Stomach (tissue), 8 donors: ENCODE measurements at regions not wholly inside any gene's neighbourhood (a gene's known extent, or its start where the extent isn't known, plus 50 kb on each side); places are given as distances from the start of the nearest gene placed in this dataset.

Source experiments
- DNase-seq, 2 donors: peaks; one replicate each; pipeline versions ENCODE4 v3.0.0 to v3.0.0-alpha.2; 2013 to 2019
- H3K27ac ChIP-seq, 5 donors: fragments of 200-600 bp in 4 of 5; sonication (generic) in 4 of 5; one replicate each; pipeline ENCODE4 v1.5.1; 2013 to 2019; ENCODE audit warnings: mild to moderate bottlenecking in 1 of 5, moderate library complexity in 1 of 5
- H3K27me3 ChIP-seq, 3 donors: fragments of 200-600 bp; sonication (generic); one replicate each; pipeline ENCODE4 v1.5.1; 2017 to 2019; ENCODE audit warnings: mixed run types in 1 of 3
- H3K36me3 ChIP-seq, 4 donors: fragments of 200-600 bp; sonication (generic); 1 replicate in 3 of 4; 2 replicates in 1 of 4; pipeline ENCODE4 v1.5.1; 2016 to 2019
- H3K4me1 ChIP-seq, 4 donors: fragments of 200-600 bp; sonication (generic); one replicate each; pipeline ENCODE4 v1.5.1; 2016 to 2019
- H3K4me3 ChIP-seq, 4 donors: fragments of 200-600 bp; sonication (generic) in 3 of 4; one replicate each; pipeline ENCODE4 v1.5.1; 2016 to 2019; ENCODE audit warnings: mild to moderate bottlenecking in 1 of 4
- H3K9me3 ChIP-seq, 4 donors: fragments of 200-600 bp; sonication (generic); one replicate each; pipeline ENCODE4 v1.5.1; 2016 to 2019
- EP300 ChIP-seq: sonication (generic); formaldehyde crosslinking; IDR thresholded peaks from one replicate; pipeline ENCODE4 v1.6.1; 2017; ENCODE audit warnings: antibody characterized with exemption
- POLR2A ChIP-seq, 4 donors: fragments of 450-650 bp; IDR thresholded peaks; one replicate each; pipeline ENCODE4 v1.6.1; 2016; ENCODE audit warnings: antibody characterized with exemption in 4 of 4, control low read depth in 2 of 4, mild to moderate bottlenecking in 1 of 4, moderate library complexity in 1 of 4
- POLR2AphosphoS5 ChIP-seq, 3 donors: sonication (generic); formaldehyde crosslinking; IDR thresholded peaks; one replicate each; pipeline ENCODE4 v1.6.1; 2016; ENCODE audit warnings: antibody characterized with exemption in 3 of 3
- WGBS, 5 donors: extraction: QIAGEN DNeasy Blood & Tissue Kit in 3 of 5; methylation state at CpG; one replicate each; pipeline versions ENCODE4 v1.1.5 to v1.1.7; 2013 to 2018; 5-methylcytosine and 5-hydroxymethylcytosine counted together
- intact Hi-C: fragments of 100-400 bp; cut with DNase I; formaldehyde crosslinking; loops from one replicate; pipeline ENCODE4 v1.15.1; 2023; ENCODE audit warnings: low total_unique reads
- TF ChIP-seq, protein P1 (sequence below), 7 experiments: fragments of 450-650 bp in 4 of 7; fragments of 200-600 bp in 3 of 7; sonication (generic) in 3 of 7; IDR thresholded peaks; one replicate each; pipeline ENCODE4 v1.5.1; 2016 to 2019; ENCODE audit warnings: antibody characterized with exemption in 7 of 7, control low read depth in 2 of 7, mild to moderate bottlenecking in 1 of 7
- donor health status: healthy with polysubstance abuse.
- donor health status: Bipolar disorder and iron deficiency.
- donor health status: healthy.

DNA sequence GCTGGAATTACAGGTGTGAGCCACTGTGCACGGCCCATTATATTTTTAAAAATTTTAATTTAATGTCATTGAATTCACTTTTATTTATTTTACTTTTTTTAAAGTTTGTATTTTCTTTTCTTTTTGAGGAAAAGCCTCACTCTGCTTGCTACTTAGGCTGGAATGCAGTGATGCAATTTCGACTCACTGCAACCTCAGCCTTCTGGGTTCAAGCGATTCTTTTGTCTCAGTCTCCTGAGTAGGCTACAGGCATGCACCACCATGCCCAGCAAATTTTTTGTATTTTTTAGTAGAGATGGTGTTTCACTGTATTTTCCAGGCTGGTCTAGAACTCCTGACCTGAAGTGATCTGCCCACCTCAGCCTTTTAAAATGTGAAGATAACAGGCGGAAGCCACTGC lies 277.5 kb upstream of the HSFY2 start:
- Histone ChIP-seq H3K4me3 (no peak overlapping the region), H3K4me1 (no peaks in the 10 kb centered on the region), H3K9me3 (no peaks in the 10 kb centered on the region), H3K36me3 (no peaks in the 10 kb centered on the region), H3K27ac (no peak overlapping the region), H3K27me3 (no peaks in the 10 kb centered on the region)
- DNase-seq: no peak
- WGBS, 5 donors: 86 to 98% (median 91%) methylated on average over 4 of the region's 4 CpGs; no CpG with 5 or more reads in 2 of the 5 donors
- TF ChIP-seq POLR2A (IDR thresholded peaks at IDR 0.05): no peak
- TF ChIP-seq, protein P1, sequence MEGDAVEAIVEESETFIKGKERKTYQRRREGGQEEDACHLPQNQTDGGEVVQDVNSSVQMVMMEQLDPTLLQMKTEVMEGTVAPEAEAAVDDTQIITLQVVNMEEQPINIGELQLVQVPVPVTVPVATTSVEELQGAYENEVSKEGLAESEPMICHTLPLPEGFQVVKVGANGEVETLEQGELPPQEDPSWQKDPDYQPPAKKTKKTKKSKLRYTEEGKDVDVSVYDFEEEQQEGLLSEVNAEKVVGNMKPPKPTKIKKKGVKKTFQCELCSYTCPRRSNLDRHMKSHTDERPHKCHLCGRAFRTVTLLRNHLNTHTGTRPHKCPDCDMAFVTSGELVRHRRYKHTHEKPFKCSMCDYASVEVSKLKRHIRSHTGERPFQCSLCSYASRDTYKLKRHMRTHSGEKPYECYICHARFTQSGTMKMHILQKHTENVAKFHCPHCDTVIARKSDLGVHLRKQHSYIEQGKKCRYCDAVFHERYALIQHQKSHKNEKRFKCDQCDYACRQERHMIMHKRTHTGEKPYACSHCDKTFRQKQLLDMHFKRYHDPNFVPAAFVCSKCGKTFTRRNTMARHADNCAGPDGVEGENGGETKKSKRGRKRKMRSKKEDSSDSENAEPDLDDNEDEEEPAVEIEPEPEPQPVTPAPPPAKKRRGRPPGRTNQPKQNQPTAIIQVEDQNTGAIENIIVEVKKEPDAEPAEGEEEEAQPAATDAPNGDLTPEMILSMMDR (IDR thresholded peaks at IDR 0.05): no peak
- no peak for TF ChIP-seq EP300
- TF ChIP-seq POLR2AphosphoS5 (IDR thresholded peaks at IDR 0.05): no peak
- intact Hi-C loops: no loop called here

DNA sequence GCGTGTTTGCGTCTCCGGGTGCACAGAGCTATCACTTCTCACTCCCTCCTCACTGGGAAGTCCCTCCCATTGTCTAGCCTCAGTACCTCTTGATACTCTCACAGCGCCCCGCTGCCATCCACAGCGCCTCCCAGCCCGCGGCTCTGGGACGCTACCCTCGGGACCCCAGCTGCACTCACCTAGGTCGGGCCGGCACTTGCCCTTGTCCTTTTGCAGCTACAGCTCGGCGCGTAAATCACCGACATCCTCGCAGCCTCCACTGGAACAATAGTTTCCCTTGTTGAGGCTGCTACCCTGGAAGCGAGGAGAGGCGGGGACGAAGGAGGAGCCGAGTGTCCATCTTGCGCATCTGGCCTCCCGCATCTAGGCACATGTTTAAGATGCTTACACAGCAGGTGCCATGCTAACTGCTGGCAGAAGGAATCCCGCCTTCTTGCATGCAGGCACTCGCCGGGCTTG lies 269.5 kb upstream of the HSFY2 start:
- Histone ChIP-seq H3K36me3 (peaks cover 0 to 14% (median 0%) of the 10 kb centered on the region in 4 donors), H3K4me3 (no peak overlapping the region), H3K27ac (no peak overlapping the region), H3K4me1 (no peaks in the 10 kb centered on the region), H3K9me3 (no peaks in the 10 kb centered on the region), H3K27me3 (no peaks in the 10 kb centered on the region)
- 92 to 94% (median 92%) methylated on average over 23 to 26 of the region's 26 CpGs; no CpG with 5 or more reads in 2 of the 5 donors for WGBS, 5 donors
- DNase-seq: no peak
- TF ChIP-seq POLR2A (IDR thresholded peaks at IDR 0.05) (no peak), EP300 (no peak), POLR2AphosphoS5 (IDR thresholded peaks at IDR 0.05) (no peak)
- TF ChIP-seq, protein P1 (IDR thresholded peaks at IDR 0.05): no peak
- intact Hi-C loops: no loop called here

DNA sequence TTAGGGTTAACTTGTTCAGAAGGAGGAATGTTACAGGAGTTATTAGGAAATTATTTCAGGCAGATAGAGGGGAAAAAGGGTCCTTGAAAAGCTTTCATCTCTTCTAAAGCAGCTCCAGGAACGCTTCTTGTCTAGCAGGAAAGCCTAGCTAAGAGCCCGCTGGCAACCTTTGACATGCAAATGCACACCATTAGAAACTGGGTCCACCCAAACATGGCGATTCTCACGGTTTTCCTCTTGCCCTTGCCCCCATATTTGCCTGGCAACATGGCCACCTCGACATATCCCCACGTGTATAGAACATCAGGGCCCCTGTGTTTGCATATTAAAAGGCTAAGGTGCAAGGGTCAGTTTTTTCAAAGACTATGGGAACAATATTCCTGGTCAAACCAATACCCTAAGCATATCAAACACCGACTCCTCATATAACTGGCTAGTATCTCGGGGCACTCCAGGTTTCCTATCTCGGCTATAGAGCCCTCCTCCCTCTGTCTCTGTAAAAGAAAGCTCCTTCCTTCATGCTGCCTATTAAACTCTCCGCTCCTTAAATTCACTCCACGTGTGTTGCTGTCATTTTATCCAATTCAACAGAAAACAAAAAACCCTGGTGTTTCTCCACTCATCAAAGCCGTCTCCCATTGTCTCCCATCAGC lies 268.9 kb upstream of the HSFY2 start:
- TF ChIP-seq POLR2AphosphoS5 (IDR thresholded peaks at IDR 0.05): no peak
- TF ChIP-seq, protein P1 (IDR thresholded peaks at IDR 0.05): no peak
- no peak for TF ChIP-seq EP300
- no peak for TF ChIP-seq POLR2A (IDR thresholded peaks at IDR 0.05)
- H3K27me3 ChIP-seq: no peaks in the 10 kb centered on the region
- H3K27ac ChIP-seq: no peak overlapping the region
- no peak for DNase-seq
- intact Hi-C loops: no loop called here
- no peaks in the 10 kb centered on the region for H3K4me1 ChIP-seq
- no peaks in the 10 kb centered on the region for H3K9me3 ChIP-seq
- peaks cover 0 to 14% (median 0%) of the 10 kb centered on the region in 4 donors for H3K36me3 ChIP-seq
- H3K4me3 ChIP-seq: no peak overlapping the region
- 71 to 76% (median 76%) methylated on average over 7 to 12 of the region's 12 CpGs; no CpG with 5 or more reads in 2 of the 5 donors for WGBS, 5 donors

DNA sequence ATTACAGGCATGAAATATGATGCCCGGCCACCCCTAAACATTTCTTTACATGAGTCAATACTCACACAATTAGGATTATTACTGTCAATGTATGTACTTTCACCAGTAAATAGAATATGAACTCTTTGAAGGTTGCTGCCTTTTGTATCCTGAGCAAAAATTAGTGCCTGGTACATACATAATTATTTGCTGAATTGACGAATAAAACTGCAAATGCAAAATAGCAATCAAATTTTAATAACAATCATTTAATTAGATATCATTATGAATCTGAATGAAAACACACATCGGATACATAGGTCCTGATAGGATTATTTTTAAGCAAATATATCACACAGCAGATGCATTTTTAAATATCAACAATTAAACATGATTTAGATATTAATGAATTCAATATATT lies 253.1 kb upstream of the HSFY2 start:
- H3K4me3 ChIP-seq: no peak overlapping the region
- 93 to 99% (median 94%) methylated on average over 3 of the region's 3 CpGs; no CpG with 5 or more reads in 2 of the 5 donors for WGBS, 5 donors
- no peaks in the 10 kb centered on the region for H3K4me1 ChIP-seq
- DNase-seq: no peak
- no peaks in the 10 kb centered on the region for H3K9me3 ChIP-seq
- intact Hi-C loops: no loop called here
- TF ChIP-seq, protein P1 (IDR thresholded peaks at IDR 0.05): no peak
- TF ChIP-seq POLR2A (IDR thresholded peaks at IDR 0.05) (no peak), POLR2AphosphoS5 (IDR thresholded peaks at IDR 0.05) (no peak), EP300 (no peak)
- no peaks in the 10 kb centered on the region for H3K36me3 ChIP-seq
- no peaks in the 10 kb centered on the region for H3K27me3 ChIP-seq
- H3K27ac ChIP-seq: no peak overlapping the region
